ENCODE measurements at regions not wholly inside any gene's neighbourhood (a gene's known extent, or its start where the extent isn't known, plus 50 kb on each side); places are given as distances from the start of the nearest gene placed in this dataset.

- FAIRE-seq (peak; percentile 88), DNase-seq (ENCODE audit: insufficient read length, low spot score) (no peak)
- no peak for TF ChIP-seq CTCF (IDR thresholded peaks at IDR 0.05; ENCODE audit: insufficient read depth, missing control alignments)
These were observed 356.4 kb upstream of the SLC39A10 start for GRCh38 chr2:195300631-195301030.

DNA sequence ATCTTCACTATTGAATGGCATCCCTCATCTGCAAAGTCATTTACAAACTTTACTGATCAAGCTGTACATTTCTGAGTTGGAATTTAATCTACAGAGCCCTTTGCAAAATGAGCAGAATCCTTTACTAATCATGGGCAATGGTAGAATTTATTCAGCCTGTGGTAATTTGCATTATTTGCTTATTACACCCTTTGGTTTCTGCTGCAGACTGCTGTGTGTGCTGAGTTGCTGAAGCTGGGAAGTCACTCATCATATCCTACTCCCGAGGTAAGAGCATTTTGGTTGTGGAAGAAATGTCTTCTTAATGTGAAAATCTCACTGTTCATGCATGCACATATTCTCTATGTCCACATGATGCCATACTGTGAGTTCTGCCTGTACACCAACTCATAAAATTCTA lies 357.4 kb upstream of the SLC39A10 start:
- DNase-seq (ENCODE audit: insufficient read length, low spot score), result no peak

DNA sequence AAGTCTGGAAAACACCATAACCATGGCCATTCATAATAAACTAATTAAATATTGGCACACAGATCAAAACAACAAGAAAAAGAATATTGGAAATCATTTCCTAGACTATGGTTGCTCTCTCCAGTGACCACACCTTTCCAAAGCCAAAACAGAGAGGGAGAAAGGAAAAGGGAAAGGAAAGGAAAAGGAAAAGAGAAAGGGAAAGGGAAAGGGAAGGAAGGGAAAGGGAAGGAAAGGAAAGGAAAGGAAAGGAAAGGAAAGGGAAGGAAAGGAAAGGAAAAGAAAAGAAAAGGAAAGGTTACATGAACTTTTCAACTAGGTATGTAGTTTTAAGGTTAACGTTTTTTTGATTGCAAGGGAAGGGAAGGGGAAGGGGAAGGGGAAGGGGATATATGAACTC lies 360.5 kb upstream of the SLC39A10 start:
- FAIRE-seq, result no peak
- no peak for DNase-seq (ENCODE audit: insufficient read length, low spot score)
- TF ChIP-seq CTCF (IDR thresholded peaks at IDR 0.05; ENCODE audit: insufficient read depth, missing control alignments), result no peak

More for the DNA sequence above, 357.4 kb upstream of the SLC39A10 start:
- TF ChIP-seq CTCF (IDR thresholded peaks at IDR 0.05; ENCODE audit: insufficient read depth, missing control alignments), result no peak
- FAIRE-seq, result no peak

- no peak for TF ChIP-seq CTCF (IDR thresholded peaks at IDR 0.05; ENCODE audit: insufficient read depth, missing control alignments)
These were observed 367.9 kb upstream of the SLC39A10 start for GRCh38 chr2:195289081-195289480.

GRCh38 chr2:195279840-195280427 lies 377.1 kb upstream of the SLC39A10 start:
- no peak for FAIRE-seq
- DNase-seq (ENCODE audit: insufficient read length, low spot score), result no peak

More at GRCh38 chr2:195289081-195289480, 367.9 kb upstream of the SLC39A10 start:
- DNase-seq (ENCODE audit: insufficient read length, low spot score), result no peak
- FAIRE-seq, result no peak

GRCh38 chr2:195270466-195271039 lies 386.5 kb upstream of the SLC39A10 start:
- no peak for TF ChIP-seq CTCF (IDR thresholded peaks at IDR 0.05; ENCODE audit: insufficient read depth, missing control alignments)
- FAIRE-seq (no peak), DNase-seq (ENCODE audit: insufficient read length, low spot score) (no peak)

More at GRCh38 chr2:195279840-195280427, 377.1 kb upstream of the SLC39A10 start:
- no peak for TF ChIP-seq CTCF (IDR thresholded peaks at IDR 0.05; ENCODE audit: insufficient read depth, missing control alignments)

DNA sequence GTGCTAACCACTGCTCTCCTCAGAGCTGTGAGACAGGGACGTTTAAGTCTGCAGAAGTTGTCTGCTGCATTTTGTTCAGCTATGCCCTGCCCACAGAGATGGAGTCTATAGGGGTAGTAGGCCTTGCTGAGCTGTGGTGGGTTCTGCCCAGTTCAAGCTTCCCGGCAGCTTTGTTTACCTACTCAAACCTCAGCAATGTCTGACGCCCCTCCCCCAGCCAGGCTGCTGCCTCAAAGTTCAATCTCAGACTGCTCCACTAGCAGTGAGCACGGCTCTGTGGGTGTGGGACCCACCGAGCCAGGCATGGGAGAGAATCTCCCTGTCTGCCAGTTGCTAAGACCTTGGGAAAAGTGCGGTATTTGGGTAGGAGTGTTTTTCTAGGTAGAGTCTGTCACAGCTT lies 387.8 kb upstream of the SLC39A10 start:
- DNase-seq (ENCODE audit: insufficient read length, low spot score), result no peak
- no peak for TF ChIP-seq CTCF (IDR thresholded peaks at IDR 0.05; ENCODE audit: insufficient read depth, missing control alignments)
- FAIRE-seq, result no peak

Data from D721Med (cell line).